Liver (tissue), 8 donors: ENCODE measurements at regions not wholly inside any gene's neighbourhood (a gene's known extent, or its start where the extent isn't known, plus 50 kb on each side); places are given as distances from the start of the nearest gene placed in this dataset.

ENCODE experiments used
- DNase-seq: peaks from one replicate; pipeline ENCODE4 v3.0.0-alpha.2; 2017; ENCODE audit warnings: low spot score
- H3K27ac ChIP-seq, 2 donors: one replicate each; pipeline ENCODE4 v1.7.0; 2013; ENCODE audit warnings: inconsistent platforms in 2 of 2, low read length in 2 of 2, control low read depth in 1 of 2, low read depth in 1 of 2, mild to moderate bottlenecking in 1 of 2
- H3K27me3 ChIP-seq, 4 donors: one replicate each; pipeline versions ENCODE4 v1.6.1 to v1.7.0; 2013; ENCODE audit warnings: low read length in 3 of 4, inconsistent platforms in 1 of 4, mild to moderate bottlenecking in 1 of 4, moderate library complexity in 1 of 4; ENCODE audit not compliant: control insufficient read depth in 4 of 4, insufficient read depth in 4 of 4
- H3K36me3 ChIP-seq, 4 donors: one replicate each; pipeline versions ENCODE4 v1.6.1 to v1.7.0; 2013; ENCODE audit warnings: low read length in 3 of 4, mild to moderate bottlenecking in 3 of 4, low read depth in 1 of 4, moderate library complexity in 1 of 4; ENCODE audit not compliant: control insufficient read depth in 4 of 4, insufficient read depth in 3 of 4
- H3K4me1 ChIP-seq, 4 donors: one replicate each; pipeline versions ENCODE4 v1.6.1 to v1.7.0; 2013; ENCODE audit warnings: low read length in 3 of 4, mild to moderate bottlenecking in 3 of 4, moderate library complexity in 1 of 4; ENCODE audit not compliant: control insufficient read depth in 4 of 4, insufficient read depth in 4 of 4
- H3K4me3 ChIP-seq, 3 donors: one replicate each; pipeline versions ENCODE4 v1.6.1 to v1.7.0; 2013; ENCODE audit warnings: low read length in 3 of 3, control low read depth in 1 of 3, low read depth in 1 of 3, mild to moderate bottlenecking in 1 of 3
- H3K9ac ChIP-seq, 2 donors: one replicate each; pipeline ENCODE4 v1.7.0; 2013; ENCODE audit warnings: low read length in 2 of 2, mild to moderate bottlenecking in 2 of 2, moderate library complexity in 2 of 2, control low read depth in 1 of 2, low read depth in 1 of 2
- H3K9me3 ChIP-seq, 4 donors: one replicate each; pipeline versions ENCODE4 v1.6.1 to v1.7.0; 2013; ENCODE audit warnings: low read length in 3 of 4; ENCODE audit not compliant: control insufficient read depth in 4 of 4
- ATF3 ChIP-seq: IDR thresholded peaks from 2 replicates; pipeline ENCODE4 v1.6.1; 2016; ENCODE audit warnings: antibody characterized with exemption
- CTCF ChIP-seq: fragments of 150-350 bp; IDR thresholded peaks from 2 replicates; pipeline ENCODE4 v1.5.1; 2017; ENCODE audit warnings: improper control_type of control experiment, low read depth, low read length; ENCODE audit not compliant: missing input control
- EGR1 ChIP-seq, 2 donors: IDR thresholded peaks; 2 replicates each; pipeline ENCODE4 v1.6.1; 2016 to 2018; ENCODE audit warnings: antibody characterized with exemption in 2 of 2, low read depth in 2 of 2
- FOXA1 ChIP-seq: IDR thresholded peaks from 2 replicates; pipeline ENCODE4 v1.6.1; 2016; ENCODE audit warnings: antibody characterized with exemption
- GABPA ChIP-seq, 2 donors: IDR thresholded peaks in 1 of 2; conservative IDR thresholded peaks in 1 of 2; 2 replicates each; pipeline ENCODE4 v1.6.1; 2016; ENCODE audit warnings: antibody characterized with exemption in 2 of 2, mild to moderate bottlenecking in 1 of 2, moderate library complexity in 1 of 2
- HNF4A ChIP-seq, 2 donors: conservative IDR thresholded peaks; 2 replicates each; pipeline ENCODE4 v1.6.1; 2016; ENCODE audit warnings: antibody characterized with exemption in 2 of 2, mild to moderate bottlenecking in 2 of 2
- HNF4G ChIP-seq: IDR thresholded peaks from 2 replicates; pipeline ENCODE4 v1.6.1; 2016; ENCODE audit warnings: antibody characterized with exemption
- JUND ChIP-seq, 2 donors: IDR thresholded peaks; 2 replicates each; pipeline ENCODE4 v1.6.1; 2016; ENCODE audit warnings: antibody characterized with exemption in 2 of 2
- SP1 ChIP-seq: IDR thresholded peaks from 2 replicates; pipeline ENCODE4 v1.6.1; 2018; ENCODE audit warnings: antibody characterized with exemption, mild to moderate bottlenecking
- YY1 ChIP-seq: IDR thresholded peaks from 2 replicates; pipeline ENCODE4 v1.6.1; 2016; ENCODE audit warnings: antibody characterized with exemption, mild to moderate bottlenecking
- WGBS: extraction: QIAGEN DNeasy Blood & Tissue Kit; methylation state at CpG from one replicate; pipeline ENCODE4 v1.1.7; 2013; 5-methylcytosine and 5-hydroxymethylcytosine counted together
- TF ChIP-seq, protein P1 (sequence below): IDR thresholded peaks from 2 replicates; pipeline ENCODE4 v1.6.1; 2016; ENCODE audit warnings: antibody characterized with exemption, mild to moderate bottlenecking
- TF ChIP-seq, protein P2 (sequence below): IDR thresholded peaks from 2 replicates; pipeline ENCODE4 v1.6.1; 2016; ENCODE audit warnings: antibody characterized with exemption
- donor health status: healthy.
- donor health status: healthy.
- donor health status: healthy.
- donor health status: healthy.
- donor health status: healthy.

DNA sequence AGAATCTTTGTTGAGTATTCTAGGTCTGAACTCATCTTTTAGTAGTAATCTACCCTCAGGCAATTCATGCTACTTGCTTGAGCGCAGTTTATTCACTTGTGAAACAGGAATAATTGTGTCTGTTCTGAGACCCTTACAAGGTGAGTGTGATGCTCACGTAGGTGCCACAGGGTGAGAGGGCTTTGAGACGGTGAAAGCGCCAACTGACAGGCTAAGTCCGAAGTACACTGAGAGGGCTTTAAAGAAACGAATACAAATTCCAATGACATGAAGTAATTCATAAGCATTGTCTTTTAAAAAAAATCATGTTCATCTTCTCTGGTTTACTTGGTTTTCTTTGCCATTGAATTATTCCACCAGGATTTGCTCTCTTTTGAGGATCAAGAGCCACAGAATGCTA lies 393.7 kb upstream of the RGMA start:
- no peak for TF ChIP-seq HNF4G
- DNase-seq = no peak
- Histone ChIP-seq H3K36me3 (no peaks in the 10 kb centered on the region), H3K4me3 (no peak overlapping the region), H3K9ac (no peak overlapping the region), H3K9me3 (no peaks in the 10 kb centered on the region), H3K27ac (no peak overlapping the region), H3K4me1 (no peaks in the 10 kb centered on the region), H3K27me3 (peaks cover 0 to 5% (median 2%) of the 10 kb centered on the region in 4 donors)
- WGBS = 63% methylated on average over 6 of the region's 6 CpGs

- Histone ChIP-seq H3K27me3 (peaks cover 0 to 5% (median 2%) of the 10 kb centered on the region in 4 donors), H3K9me3 (no peaks in the 10 kb centered on the region), H3K4me3 (no peak overlapping the region), H3K9ac (no peak overlapping the region), H3K36me3 (no peaks in the 10 kb centered on the region), H3K4me1 (no peaks in the 10 kb centered on the region), H3K27ac (no peak overlapping the region)
- 68% methylated on average over 2 of the region's 2 CpGs for WGBS
- no peak for DNase-seq
- no peak for TF ChIP-seq ATF3
- no peak for TF ChIP-seq YY1
- TF ChIP-seq, protein P1, sequence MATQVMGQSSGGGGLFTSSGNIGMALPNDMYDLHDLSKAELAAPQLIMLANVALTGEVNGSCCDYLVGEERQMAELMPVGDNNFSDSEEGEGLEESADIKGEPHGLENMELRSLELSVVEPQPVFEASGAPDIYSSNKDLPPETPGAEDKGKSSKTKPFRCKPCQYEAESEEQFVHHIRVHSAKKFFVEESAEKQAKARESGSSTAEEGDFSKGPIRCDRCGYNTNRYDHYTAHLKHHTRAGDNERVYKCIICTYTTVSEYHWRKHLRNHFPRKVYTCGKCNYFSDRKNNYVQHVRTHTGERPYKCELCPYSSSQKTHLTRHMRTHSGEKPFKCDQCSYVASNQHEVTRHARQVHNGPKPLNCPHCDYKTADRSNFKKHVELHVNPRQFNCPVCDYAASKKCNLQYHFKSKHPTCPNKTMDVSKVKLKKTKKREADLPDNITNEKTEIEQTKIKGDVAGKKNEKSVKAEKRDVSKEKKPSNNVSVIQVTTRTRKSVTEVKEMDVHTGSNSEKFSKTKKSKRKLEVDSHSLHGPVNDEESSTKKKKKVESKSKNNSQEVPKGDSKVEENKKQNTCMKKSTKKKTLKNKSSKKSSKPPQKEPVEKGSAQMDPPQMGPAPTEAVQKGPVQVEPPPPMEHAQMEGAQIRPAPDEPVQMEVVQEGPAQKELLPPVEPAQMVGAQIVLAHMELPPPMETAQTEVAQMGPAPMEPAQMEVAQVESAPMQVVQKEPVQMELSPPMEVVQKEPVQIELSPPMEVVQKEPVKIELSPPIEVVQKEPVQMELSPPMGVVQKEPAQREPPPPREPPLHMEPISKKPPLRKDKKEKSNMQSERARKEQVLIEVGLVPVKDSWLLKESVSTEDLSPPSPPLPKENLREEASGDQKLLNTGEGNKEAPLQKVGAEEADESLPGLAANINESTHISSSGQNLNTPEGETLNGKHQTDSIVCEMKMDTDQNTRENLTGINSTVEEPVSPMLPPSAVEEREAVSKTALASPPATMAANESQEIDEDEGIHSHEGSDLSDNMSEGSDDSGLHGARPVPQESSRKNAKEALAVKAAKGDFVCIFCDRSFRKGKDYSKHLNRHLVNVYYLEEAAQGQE = no peak
- no peak for TF ChIP-seq HNF4A (conservative IDR thresholded peaks at IDR 0.05)
- TF ChIP-seq EGR1 (IDR thresholded peaks at IDR 0.05; ENCODE audit: low read depth in 2 of 2) = no peak
- TF ChIP-seq FOXA1 = no peak
- no peak for TF ChIP-seq SP1
- TF ChIP-seq GABPA (IDR thresholded peaks at IDR 0.05 in 1 of 2, conservative IDR thresholded peaks at IDR 0.05 in 1 of 2) = no peak
- TF ChIP-seq HNF4G = no peak
- TF ChIP-seq, protein P2, sequence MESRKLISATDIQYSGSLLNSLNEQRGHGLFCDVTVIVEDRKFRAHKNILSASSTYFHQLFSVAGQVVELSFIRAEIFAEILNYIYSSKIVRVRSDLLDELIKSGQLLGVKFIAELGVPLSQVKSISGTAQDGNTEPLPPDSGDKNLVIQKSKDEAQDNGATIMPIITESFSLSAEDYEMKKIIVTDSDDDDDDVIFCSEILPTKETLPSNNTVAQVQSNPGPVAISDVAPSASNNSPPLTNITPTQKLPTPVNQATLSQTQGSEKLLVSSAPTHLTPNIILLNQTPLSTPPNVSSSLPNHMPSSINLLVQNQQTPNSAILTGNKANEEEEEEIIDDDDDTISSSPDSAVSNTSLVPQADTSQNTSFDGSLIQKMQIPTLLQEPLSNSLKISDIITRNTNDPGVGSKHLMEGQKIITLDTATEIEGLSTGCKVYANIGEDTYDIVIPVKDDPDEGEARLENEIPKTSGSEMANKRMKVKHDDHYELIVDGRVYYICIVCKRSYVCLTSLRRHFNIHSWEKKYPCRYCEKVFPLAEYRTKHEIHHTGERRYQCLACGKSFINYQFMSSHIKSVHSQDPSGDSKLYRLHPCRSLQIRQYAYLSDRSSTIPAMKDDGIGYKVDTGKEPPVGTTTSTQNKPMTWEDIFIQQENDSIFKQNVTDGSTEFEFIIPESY = no peak
- no peak for TF ChIP-seq CTCF
- TF ChIP-seq JUND (IDR thresholded peaks at IDR 0.05) = no peak
These were observed 390.7 kb upstream of the RGMA start for GRCh38 chr15:93479715-93480114.
